ENCODE measurements at regions not wholly inside any gene's neighbourhood (a gene's known extent, or its start where the extent isn't known, plus 50 kb on each side); places are given as distances from the start of the nearest gene placed in this dataset.

GRCh38 chr7:121449329-121449728 lies 53.2 kb upstream of the FAM3C start:
- ChIA-PET CTCF (no interaction called here), POLR2A (no interaction called here)
- DNase-seq, result no peak
- Mint-ChIP-seq H3K27me3 (peaks cover 4% of the 10 kb centered on the region), H3K4me1 (peaks cover 2% of the 10 kb centered on the region), H3K4me3 (no peak overlapping the region), H3K36me3 (ENCODE audit: low read depth) (no peaks in the 10 kb centered on the region), H3K9me3 (peaks cover 3% of the 10 kb centered on the region), H3K27ac (no peak overlapping the region)

GRCh38 chr7:121448429-121448828 lies 52.3 kb upstream of the FAM3C start:
- peaks cover 3% of the 10 kb centered on the region for H3K27me3 Mint-ChIP-seq
- H3K9me3 Mint-ChIP-seq, result peaks cover 3% of the 10 kb centered on the region
- CTCF ChIA-PET, result no interaction called here
- peaks cover 2% of the 10 kb centered on the region for H3K4me1 Mint-ChIP-seq
- H3K27ac Mint-ChIP-seq, result no peak overlapping the region
- no peak for DNase-seq
- no peaks in the 10 kb centered on the region for H3K36me3 Mint-ChIP-seq (ENCODE audit: low read depth)
- POLR2A ChIA-PET, result interaction anchor here (0.6 kb wide), 1 partner anchor 335 kb away, joined by 3 read pairs; no protein-coding TSS in a partner anchor
- H3K4me3 Mint-ChIP-seq, result no peak overlapping the region

GRCh38 chr7:121447911-121448300 lies 51.8 kb upstream of the FAM3C start:
- Mint-ChIP-seq H3K36me3 (ENCODE audit: low read depth) (no peaks in the 10 kb centered on the region), H3K9me3 (no peaks in the 10 kb centered on the region), H3K27me3 (no peaks in the 10 kb centered on the region), H3K4me1 (peaks cover 3% of the 10 kb centered on the region), H3K27ac (no peak overlapping the region), H3K4me3 (no peak overlapping the region)
- ChIA-PET POLR2A (no interaction called here), CTCF (no interaction called here)
- no peak for DNase-seq

- Mint-ChIP-seq H3K27ac (no peak overlapping the region), H3K4me1 (peaks cover 7% of the 10 kb centered on the region), H3K9me3 (no peaks in the 10 kb centered on the region), H3K27me3 (no peaks in the 10 kb centered on the region), H3K4me3 (no peak overlapping the region), H3K36me3 (ENCODE audit: low read depth) (no peaks in the 10 kb centered on the region)
- no peak for DNase-seq
- POLR2A ChIA-PET, result no interaction called here
- CTCF ChIA-PET, result interaction anchor here (0.6 kb wide), 1 partner anchor 9 kb away, joined by 3 read pairs; no protein-coding TSS in a partner anchor
These were observed 51.3 kb upstream of the FAM3C start for GRCh38 chr7:121447243-121447910.

- Mint-ChIP-seq H3K27ac (no peak overlapping the region), H3K4me1 (peaks cover 14% of the 10 kb centered on the region), H3K36me3 (ENCODE audit: low read depth) (no peaks in the 10 kb centered on the region), H3K27me3 (no peaks in the 10 kb centered on the region), H3K4me3 (no peak overlapping the region), H3K9me3 (no peaks in the 10 kb centered on the region)
- ChIA-PET CTCF (no interaction called here), POLR2A (no interaction called here)
- no peak for DNase-seq
These were observed 50.4 kb upstream of the FAM3C start for GRCh38 chr7:121446526-121446925.
